Nephron (organoid): ENCODE measurements at regions not wholly inside any gene's neighbourhood (a gene's known extent, or its start where the extent isn't known, plus 50 kb on each side); places are given as distances from the start of the nearest gene placed in this dataset.

Experiments
- H3K27ac Mint-ChIP-seq, 3 experiments: 2 replicates each; pipeline ENCODE4 v1.8.0; 2020; ENCODE audit warnings: mixed read lengths in 3 of 3, mild to moderate bottlenecking in 2 of 3, moderate library complexity in 1 of 3
- H3K27me3 Mint-ChIP-seq: 2 replicates; pipeline ENCODE4 v1.8.0; 2021; ENCODE audit warnings: low read depth, mild to moderate bottlenecking, moderate library complexity, mixed read lengths
- H3K36me3 Mint-ChIP-seq: 2 replicates; pipeline ENCODE4 v1.8.0; 2020; ENCODE audit warnings: low read depth, mixed read lengths
- H3K4me1 Mint-ChIP-seq: 2 replicates; pipeline ENCODE4 v1.8.0; 2020; ENCODE audit warnings: mixed read lengths
- H3K4me3 Mint-ChIP-seq, 3 experiments: 2 replicates each; pipeline ENCODE4 v1.8.0; 2020; ENCODE audit warnings: mild to moderate bottlenecking in 3 of 3, mixed read lengths in 3 of 3, moderate library complexity in 2 of 3
- H3K9me3 Mint-ChIP-seq: 2 replicates; pipeline ENCODE4 v1.8.0; 2020; ENCODE audit warnings: mixed read lengths
- TF ChIP-seq, protein P1 (sequence below), 3 experiments: fragments of 200-600 bp; sonication (generic); IDR thresholded peaks; one replicate each; pipeline ENCODE4 v1.5.0; 2021; ENCODE audit warnings: antibody characterized with exemption in 3 of 3; ENCODE audit not compliant: unreplicated experiment in 3 of 3

GRCh38 chr3:82676356-82677026, 915.0 kb upstream of the GBE1 start:
- H3K27me3 Mint-ChIP-seq: peaks cover 4% of the 10 kb centered on the region
- H3K36me3 Mint-ChIP-seq: no peaks in the 10 kb centered on the region
- no peaks in the 10 kb centered on the region for H3K4me1 Mint-ChIP-seq
- H3K27ac Mint-ChIP-seq: no peak overlapping the region
- no peak overlapping the region for H3K4me3 Mint-ChIP-seq
- TF ChIP-seq, protein P1, sequence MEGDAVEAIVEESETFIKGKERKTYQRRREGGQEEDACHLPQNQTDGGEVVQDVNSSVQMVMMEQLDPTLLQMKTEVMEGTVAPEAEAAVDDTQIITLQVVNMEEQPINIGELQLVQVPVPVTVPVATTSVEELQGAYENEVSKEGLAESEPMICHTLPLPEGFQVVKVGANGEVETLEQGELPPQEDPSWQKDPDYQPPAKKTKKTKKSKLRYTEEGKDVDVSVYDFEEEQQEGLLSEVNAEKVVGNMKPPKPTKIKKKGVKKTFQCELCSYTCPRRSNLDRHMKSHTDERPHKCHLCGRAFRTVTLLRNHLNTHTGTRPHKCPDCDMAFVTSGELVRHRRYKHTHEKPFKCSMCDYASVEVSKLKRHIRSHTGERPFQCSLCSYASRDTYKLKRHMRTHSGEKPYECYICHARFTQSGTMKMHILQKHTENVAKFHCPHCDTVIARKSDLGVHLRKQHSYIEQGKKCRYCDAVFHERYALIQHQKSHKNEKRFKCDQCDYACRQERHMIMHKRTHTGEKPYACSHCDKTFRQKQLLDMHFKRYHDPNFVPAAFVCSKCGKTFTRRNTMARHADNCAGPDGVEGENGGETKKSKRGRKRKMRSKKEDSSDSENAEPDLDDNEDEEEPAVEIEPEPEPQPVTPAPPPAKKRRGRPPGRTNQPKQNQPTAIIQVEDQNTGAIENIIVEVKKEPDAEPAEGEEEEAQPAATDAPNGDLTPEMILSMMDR (IDR thresholded peaks at IDR 0.05; ENCODE audit: unreplicated experiment in 3 of 3): no peak
- H3K9me3 Mint-ChIP-seq: no peaks in the 10 kb centered on the region

- H3K4me1 Mint-ChIP-seq: no peaks in the 10 kb centered on the region
- peaks cover 4% of the 10 kb centered on the region for H3K27me3 Mint-ChIP-seq
- no peaks in the 10 kb centered on the region for H3K9me3 Mint-ChIP-seq
- no peaks in the 10 kb centered on the region for H3K36me3 Mint-ChIP-seq
- TF ChIP-seq, protein P1 (IDR thresholded peaks at IDR 0.05; ENCODE audit: unreplicated experiment in 3 of 3): no peak
- no peak overlapping the region for H3K4me3 Mint-ChIP-seq
- H3K27ac Mint-ChIP-seq: no peak overlapping the region
Observed at GRCh38 chr3:82672966-82673365, 911.5 kb upstream of the GBE1 start.

DNA sequence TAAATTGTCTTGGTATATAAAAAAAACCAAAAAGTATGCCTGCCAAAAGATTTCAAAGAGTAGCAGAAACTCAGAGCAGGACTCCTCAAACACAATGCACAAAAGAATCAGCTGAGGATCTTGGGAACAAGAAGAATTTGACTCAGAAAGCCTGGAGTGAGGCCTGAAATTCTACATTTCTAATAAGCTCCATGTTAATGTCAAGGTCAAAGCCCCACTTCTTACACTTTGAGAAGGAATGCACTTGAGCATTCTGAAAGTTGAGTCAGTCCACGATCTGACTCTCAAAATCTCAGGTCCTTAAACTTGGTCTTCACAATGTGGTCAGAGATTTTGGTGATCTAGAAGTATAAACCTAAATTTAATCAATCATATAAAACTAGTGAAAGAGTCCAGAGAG, 910.0 kb upstream of the GBE1 start:
- no peaks in the 10 kb centered on the region for H3K36me3 Mint-ChIP-seq
- TF ChIP-seq, protein P1 (IDR thresholded peaks at IDR 0.05; ENCODE audit: unreplicated experiment in 3 of 3): no peak
- H3K27me3 Mint-ChIP-seq: peaks cover 4% of the 10 kb centered on the region
- no peaks in the 10 kb centered on the region for H3K4me1 Mint-ChIP-seq
- no peak overlapping the region for H3K27ac Mint-ChIP-seq
- no peak overlapping the region for H3K4me3 Mint-ChIP-seq
- H3K9me3 Mint-ChIP-seq: no peaks in the 10 kb centered on the region

- Mint-ChIP-seq H3K4me1 (peaks cover 5% of the 10 kb centered on the region), H3K27ac (no peak overlapping the region), H3K27me3 (no peaks in the 10 kb centered on the region), H3K4me3 (no peak overlapping the region), H3K9me3 (no peaks in the 10 kb centered on the region), H3K36me3 (no peaks in the 10 kb centered on the region)
- TF ChIP-seq, protein P1 (IDR thresholded peaks at IDR 0.05; ENCODE audit: unreplicated experiment in 3 of 3): no peak
Observed at GRCh38 chr3:82654708-82655107, 893.3 kb upstream of the GBE1 start.

GRCh38 chr3:82643948-82644347, 882.5 kb upstream of the GBE1 start:
- Mint-ChIP-seq H3K27me3 (no peaks in the 10 kb centered on the region), H3K4me1 (no peaks in the 10 kb centered on the region), H3K9me3 (peaks cover 7% of the 10 kb centered on the region), H3K4me3 (no peak overlapping the region), H3K27ac (no peak overlapping the region), H3K36me3 (no peaks in the 10 kb centered on the region)
- TF ChIP-seq, protein P1 (IDR thresholded peaks at IDR 0.05; ENCODE audit: unreplicated experiment in 3 of 3): no peak

DNA sequence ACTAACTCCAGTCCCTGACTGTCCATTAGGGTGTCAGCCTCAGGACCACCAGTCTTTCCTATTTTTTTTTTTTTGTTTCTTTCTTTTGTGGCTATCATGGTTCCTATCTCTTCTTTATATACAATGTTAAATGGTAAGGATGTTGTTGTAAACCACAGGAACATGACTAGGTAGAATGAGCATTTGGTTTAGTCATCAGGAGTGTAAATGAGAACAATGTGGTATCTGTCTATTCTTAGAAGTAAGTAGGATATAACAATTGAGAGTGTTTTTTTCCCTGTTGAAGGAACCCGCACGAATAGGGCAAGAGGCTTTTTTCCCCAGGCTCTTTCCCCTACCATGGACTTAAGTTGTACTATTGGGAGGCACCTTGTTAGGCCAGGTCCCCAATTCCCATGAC, 880.3 kb upstream of the GBE1 start:
- no peaks in the 10 kb centered on the region for H3K4me1 Mint-ChIP-seq
- H3K27ac Mint-ChIP-seq: no peak overlapping the region
- no peaks in the 10 kb centered on the region for H3K27me3 Mint-ChIP-seq
- TF ChIP-seq, protein P1 (IDR thresholded peaks at IDR 0.05; ENCODE audit: unreplicated experiment in 3 of 3): no peak
- H3K36me3 Mint-ChIP-seq: no peaks in the 10 kb centered on the region
- no peak overlapping the region for H3K4me3 Mint-ChIP-seq
- H3K9me3 Mint-ChIP-seq: peaks cover 7% of the 10 kb centered on the region
